Umbilical cord (tissue), 1 donor: ENCODE measurements at regions not wholly inside any gene's neighbourhood (a gene's known extent, or its start where the extent isn't known, plus 50 kb on each side); places are given as distances from the start of the nearest gene placed in this dataset.

Experiments
- DNase-seq: peaks from one replicate; pipeline ENCODE4 v3.0.0-alpha.2; 2015; ENCODE audit warnings: low spot score

DNA sequence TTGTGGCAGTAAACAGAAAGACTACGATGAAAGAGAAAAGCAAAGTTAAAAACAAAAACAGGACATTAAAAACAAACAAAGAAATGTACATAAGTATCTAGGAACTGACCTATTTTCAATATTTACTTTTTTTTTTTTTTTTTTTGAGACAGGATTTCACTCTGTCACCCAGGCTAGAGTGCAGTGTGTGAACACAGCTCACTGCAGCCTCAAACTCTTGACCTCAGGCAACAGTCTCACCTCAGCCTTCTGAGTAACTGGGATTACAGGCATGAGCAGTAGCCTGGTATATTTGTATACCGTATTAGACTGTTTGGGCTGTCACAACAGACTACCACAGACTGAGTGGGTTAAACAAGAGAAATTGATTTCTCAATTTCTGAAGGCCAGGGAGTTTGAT is 1189.1 kb downstream of the CDH9 start:
- no peak for DNase-seq

- DNase-seq, result no peak
Observed at GRCh38 chr5:25823330-25823873, 1178.6 kb upstream of the CDH10 start.
